OCI-LY3 (cell line): ENCODE measurements at regions not wholly inside any gene's neighbourhood (a gene's known extent, or its start where the extent isn't known, plus 50 kb on each side); places are given as distances from the start of the nearest gene placed in this dataset.

Experiments
- CTCF ChIP-seq: fragments of 200-600, 300-600 bp; sonication (generic); IDR thresholded peaks from 2 replicates; pipeline ENCODE4 v1.5.1; 2014; ENCODE audit warnings: antibody characterized with exemption, low read length, low read depth
- EZH2phosphoT487 ChIP-seq: fragments of 200-600 bp; shearing (Covaris generic); IDR thresholded peaks from 2 replicates; pipeline ENCODE4 v1.6.1; 2018; ENCODE audit warnings: antibody characterized with exemption, mixed run types, low read depth

GRCh38 chr18:75156831-75157230 is 52.1 kb downstream of the PTGR3 start:
- TF ChIP-seq CTCF (no peak), EZH2phosphoT487 (no peak)
